SK-N-MC (cell line): ENCODE measurements at regions not wholly inside any gene's neighbourhood (a gene's known extent, or its start where the extent isn't known, plus 50 kb on each side); places are given as distances from the start of the nearest gene placed in this dataset.

Source experiments
- DNase-seq: peaks from one replicate; pipeline ENCODE4 v3.0.0-alpha.2; 2011; ENCODE audit warnings: low read depth, low spot score
- H3K27ac ChIP-seq: fragments of 200-600 bp; sonication (generic); 2 replicates; pipeline ENCODE4 v1.5.1; 2016; ENCODE audit warnings: mixed run types
- H3K36me3 ChIP-seq: fragments of 200-600 bp; sonication (generic); 2 replicates; pipeline ENCODE4 v1.6.1; 2017; ENCODE audit warnings: antibody characterized with exemption, low read length, mixed read lengths; ENCODE audit not compliant: insufficient read depth
- H3K4me3 ChIP-seq: fragments of 200-600 bp; sonication (generic); 2 replicates; pipeline ENCODE4 v1.5.1; 2016
- H3K9ac ChIP-seq: fragments of 200-600 bp; sonication (generic); 2 replicates; pipeline ENCODE4 v1.8.0; 2017; ENCODE audit warnings: mixed run types, mixed read lengths; ENCODE audit not compliant: insufficient read length
- H3K9me3 ChIP-seq: fragments of 200-600 bp; sonication (generic); 2 replicates; pipeline ENCODE4 v1.6.1; 2017; ENCODE audit warnings: low read depth, mild to moderate bottlenecking, antibody characterized with exemption, low read length, moderate library complexity, mixed read lengths
- EZH2 ChIP-seq: fragments of 200-600 bp; sonication (generic); IDR thresholded peaks from one replicate; pipeline ENCODE4 v1.6.1; 2017; ENCODE audit warnings: antibody characterized with exemption
- FOXP2 ChIP-seq: optimal IDR thresholded peaks from 2 replicates; pipeline ENCODE3; 2011; ENCODE audit warnings: mild to moderate bottlenecking, moderate library complexity; ENCODE audit not compliant: insufficient read depth; ENCODE audit errors: extremely low read length, control extremely low read depth
- POLR2AphosphoS5 ChIP-seq: IDR thresholded peaks from 2 replicates; pipeline ENCODE4 v1.6.1; 2012; ENCODE audit warnings: mild to moderate bottlenecking, low read depth, low read length, borderline replicate concordance

- Histone ChIP-seq H3K9me3 (no peaks in the 10 kb centered on the region), H3K9ac (no peak overlapping the region), H3K36me3 (no peaks in the 10 kb centered on the region), H3K27ac (no peak overlapping the region), H3K4me3 (no peak overlapping the region)
- TF ChIP-seq POLR2AphosphoS5: no peak
- TF ChIP-seq FOXP2: no peak
- no peak for TF ChIP-seq EZH2
- no peak for DNase-seq
Measured at GRCh38 chr11:128266893-128267292, 320.5 kb downstream of the ETS1 start.

- Histone ChIP-seq H3K27ac (no peak overlapping the region), H3K9me3 (no peaks in the 10 kb centered on the region), H3K36me3 (no peaks in the 10 kb centered on the region), H3K4me3 (no peak overlapping the region), H3K9ac (no peak overlapping the region)
- DNase-seq: no peak
- TF ChIP-seq POLR2AphosphoS5: no peak
- no peak for TF ChIP-seq EZH2
- no peak for TF ChIP-seq FOXP2
Measured at GRCh38 chr11:128262463-128263345, 324.7 kb downstream of the ETS1 start.

- no peak overlapping the region for H3K9ac ChIP-seq
- H3K9me3 ChIP-seq: no peaks in the 10 kb centered on the region
- no peak for DNase-seq
- H3K36me3 ChIP-seq: no peaks in the 10 kb centered on the region
- no peak overlapping the region for H3K4me3 ChIP-seq
- H3K27ac ChIP-seq: no peak overlapping the region
- TF ChIP-seq FOXP2 (no peak), EZH2 (no peak), POLR2AphosphoS5 (no peak)
Measured at GRCh38 chr11:128261011-128261421, 326.3 kb downstream of the ETS1 start.

DNA sequence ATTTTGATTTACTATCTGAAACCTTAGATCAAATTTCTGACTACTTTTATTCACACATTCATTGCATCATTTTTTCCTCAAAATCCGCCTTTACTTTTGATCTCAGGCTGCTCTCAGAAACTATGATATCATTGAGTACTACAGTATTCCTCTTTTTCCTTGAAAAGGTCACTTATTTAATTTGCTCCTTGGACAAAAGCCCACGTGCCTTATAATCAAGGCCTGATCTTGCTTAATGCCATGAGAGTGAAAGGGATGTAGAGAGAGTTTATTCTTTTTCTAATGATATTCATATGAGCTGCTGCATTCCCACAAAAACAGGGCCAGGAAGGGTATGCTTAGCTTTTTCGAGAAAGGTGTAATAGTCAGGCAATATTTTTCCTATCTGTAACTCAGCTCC lies 327.0 kb downstream of the ETS1 start:
- Histone ChIP-seq H3K4me3 (no peak overlapping the region), H3K9ac (no peak overlapping the region), H3K9me3 (no peaks in the 10 kb centered on the region), H3K27ac (0 out of 2 replicates have a peak overlapping the region, but pooled peaks have one; percentile 22), H3K36me3 (no peaks in the 10 kb centered on the region)
- no peak for DNase-seq
- TF ChIP-seq EZH2: no peak

- TF ChIP-seq POLR2AphosphoS5 (no peak), FOXP2 (no peak), EZH2 (no peak)
- DNase-seq: no peak
- H3K4me3 ChIP-seq: no peak overlapping the region
- no peaks in the 10 kb centered on the region for H3K36me3 ChIP-seq
- H3K27ac ChIP-seq: 0 out of 2 replicates have a peak overlapping the region, but pooled peaks have one; percentile 22
- H3K9me3 ChIP-seq: no peaks in the 10 kb centered on the region
- H3K9ac ChIP-seq: no peak overlapping the region
Measured at GRCh38 chr11:128259816-128260215, 327.5 kb downstream of the ETS1 start.

GRCh38 chr11:128254941-128255340 lies 332.4 kb downstream of the ETS1 start:
- H3K9ac ChIP-seq: no peak overlapping the region
- H3K36me3 ChIP-seq: no peaks in the 10 kb centered on the region
- TF ChIP-seq POLR2AphosphoS5 (no peak), FOXP2 (no peak), EZH2 (no peak)
- H3K4me3 ChIP-seq: no peak overlapping the region
- H3K27ac ChIP-seq: no peak overlapping the region
- no peaks in the 10 kb centered on the region for H3K9me3 ChIP-seq
- no peak for DNase-seq

- no peak overlapping the region for H3K27ac ChIP-seq
- H3K36me3 ChIP-seq: no peaks in the 10 kb centered on the region
- no peak overlapping the region for H3K4me3 ChIP-seq
- DNase-seq: no peak
- no peak for TF ChIP-seq FOXP2
- no peak for TF ChIP-seq EZH2
- TF ChIP-seq POLR2AphosphoS5: no peak
- H3K9ac ChIP-seq: no peak overlapping the region
- H3K9me3 ChIP-seq: no peaks in the 10 kb centered on the region
Measured at GRCh38 chr11:128251140-128251539, 336.2 kb downstream of the ETS1 start.

GRCh38 chr11:128250482-128250881 lies 336.9 kb downstream of the ETS1 start:
- no peak overlapping the region for H3K27ac ChIP-seq
- no peak for DNase-seq
- no peaks in the 10 kb centered on the region for H3K36me3 ChIP-seq
- H3K9ac ChIP-seq: no peak overlapping the region
- H3K4me3 ChIP-seq: no peak overlapping the region
- TF ChIP-seq FOXP2 (no peak), POLR2AphosphoS5 (no peak), EZH2 (no peak)
- no peaks in the 10 kb centered on the region for H3K9me3 ChIP-seq
